ENCODE measurements at regions not wholly inside any gene's neighbourhood (a gene's known extent, or its start where the extent isn't known, plus 50 kb on each side); places are given as distances from the start of the nearest gene placed in this dataset.

- H3K23ac ChIP-seq (ENCODE audit: insufficient read length): no peak overlapping the region
- H2AFZ ChIP-seq (ENCODE audit: low read length): no peak overlapping the region
- H4K8ac ChIP-seq (ENCODE audit: extremely low read depth, insufficient read depth, low read length): no peak overlapping the region
- H3K27ac ChIP-seq (ENCODE audit: low read depth, low read length): no peak overlapping the region
- H3K4ac ChIP-seq (replicated peaks; ENCODE audit: insufficient read length, low read depth, low read length): no peak overlapping the region
- H2AK5ac ChIP-seq (ENCODE audit: low read depth, low read length): no peak overlapping the region
- CTCF ChIA-PET (ENCODE audit: partially characterized antibody): interaction anchor here (1.2 to 1.4 kb wide), 2 partner anchors 9 to 19 kb away, joined by 3 to 4 read pairs; no protein-coding TSS in a partner anchor
- H2BK5ac ChIP-seq (ENCODE audit: low read depth, low read length): no peak overlapping the region
- no peaks in the 10 kb centered on the region for H3K79me1 ChIP-seq (ENCODE audit: low read depth, low read length)
- H3K4me3 ChIP-seq (ENCODE audit: extremely low read depth in 1 of 4, insufficient read depth in 2 of 4, low read depth in 3 of 4, low read length in 4 of 4): no peak overlapping the region
- no peak for TF ChIP-seq POLR2AphosphoS5 (IDR thresholded peaks at IDR 0.05; ENCODE audit: low read depth, low read length)
- TF ChIP-seq RAD21 (IDR thresholded peaks at IDR 0.05 in 1 of 2, conservative IDR thresholded peaks at IDR 0.05 in 1 of 2; ENCODE audit: low read depth in 2 of 2, low read length in 2 of 2): peak; percentile 10 to 23; a peak in 1 of 4 replicates
- no peak for TF ChIP-seq CEBPB (IDR thresholded peaks at IDR 0.05; ENCODE audit: low read depth, low read length)
- no peak for TF ChIP-seq MAFK (IDR thresholded peaks at IDR 0.05; ENCODE audit: low read depth, low read length)
- no peak for TF ChIP-seq SIN3A (conservative IDR thresholded peaks at IDR 0.05 in 1 of 2, IDR thresholded peaks at IDR 0.05 in 1 of 2; ENCODE audit: low read depth in 1 of 2, low read length in 2 of 2)
- TF ChIP-seq ATF3 (IDR thresholded peaks at IDR 0.05; ENCODE audit: insufficient read depth, low read depth, low read length): no peak
- TF ChIP-seq HDAC2 (IDR thresholded peaks at IDR 0.05; ENCODE audit: borderline replicate concordance in 1 of 2, low read depth in 2 of 2, low read length in 2 of 2): no peak
- peak in 2 of 3 experiments; percentile 10 to 18; a peak in 2 of 4 replicates for TF ChIP-seq CTCF (IDR thresholded peaks at IDR 0.05; ENCODE audit: control extremely low read depth in 1 of 3, insufficient read depth in 1 of 3, low read depth in 1 of 3, low read length in 3 of 3)
- no peaks in the 10 kb centered on the region for H4K20me1 ChIP-seq (replicated peaks in 1 of 2; ENCODE audit: control insufficient read depth in 1 of 2, insufficient read depth in 2 of 2, low read length in 2 of 2)
- WGBS, 2 experiments (ENCODE audit: extremely low coverage in 1 of 2, insufficient coverage in 1 of 2, insufficient read length in 1 of 2, insufficient replicate concordance in 2 of 2, low coverage in 1 of 2, low lambda C conversion rate in 2 of 2, missing lambda C conversion rate in 1 of 2): 77% methylated on average over 3 of the region's 3 CpGs; no CpG with 5 or more reads in 1 of the 2 experiments
- no peak for FAIRE-seq
- no peaks in the 10 kb centered on the region for H3K79me2 ChIP-seq (ENCODE audit: control insufficient read depth in 1 of 2, insufficient read depth in 2 of 2, low read length in 2 of 2)
- no peaks in the 10 kb centered on the region for H3K36me3 ChIP-seq (ENCODE audit: control insufficient read depth in 2 of 4, insufficient read depth in 4 of 4, low read length in 3 of 4)
- no peak overlapping the region for H2BK15ac ChIP-seq (ENCODE audit: low read length)
- H2BK12ac ChIP-seq (ENCODE audit: low read depth, low read length): no peak overlapping the region
- no peak overlapping the region for H3K18ac ChIP-seq (ENCODE audit: extremely low read depth, low read length)
- DNase-seq (ENCODE audit: low read depth in 1 of 2, low spot score in 2 of 2): no peak
- no peaks in the 10 kb centered on the region for H3K9me3 ChIP-seq (ENCODE audit: insufficient read depth in 2 of 2, low read depth in 1 of 2, low read length in 1 of 2)
- H4K5ac ChIP-seq (ENCODE audit: insufficient read length, low read depth, low read length): no peak overlapping the region
- no peaks in the 10 kb centered on the region; the same call in 1 of the 2 replicates for H3K23me2 ChIP-seq (ENCODE audit: low read depth, low read length)
- no peak overlapping the region for H4K91ac ChIP-seq (replicated peaks; ENCODE audit: insufficient read length, low read length)
- no peak overlapping the region for H3K9ac ChIP-seq (replicated peaks in 1 of 4; ENCODE audit: extremely low read depth in 1 of 4, low read depth in 3 of 4, low read length in 3 of 4)
- no peaks in the 10 kb centered on the region for H3K4me1 ChIP-seq (replicated peaks in 1 of 4; ENCODE audit: control insufficient read depth in 3 of 4, insufficient read depth in 4 of 4, low read length in 3 of 4)
- H3K56ac ChIP-seq (replicated peaks; ENCODE audit: insufficient read length, low read depth, low read length): no peak overlapping the region
- H3K4me2 ChIP-seq (ENCODE audit: insufficient read depth in 1 of 2, low read depth in 2 of 2, low read length in 2 of 2): no peak overlapping the region
- POLR2A ChIA-PET (ENCODE audit: partially characterized antibody): no interaction called here
- no peak overlapping the region for H3K14ac ChIP-seq (ENCODE audit: insufficient read length)
- H2BK20ac ChIP-seq (ENCODE audit: low read length): no peak overlapping the region
- no peak overlapping the region for H2BK120ac ChIP-seq (replicated peaks; ENCODE audit: low read depth, low read length)
- H3K27me3 ChIP-seq (replicated peaks in 1 of 4; ENCODE audit: control insufficient read depth in 3 of 4, extremely low read depth in 1 of 4, insufficient read depth in 3 of 4, low read length in 3 of 4): no peaks in the 10 kb centered on the region; a peak in 3 of 7 replicates
Measured at GRCh38 chr22:26975865-26976264, 318.5 kb downstream of the MIAT start.

Data from H1 (cell line).